ENCODE measurements at regions not wholly inside any gene's neighbourhood (a gene's known extent, or its start where the extent isn't known, plus 50 kb on each side); places are given as distances from the start of the nearest gene placed in this dataset.
A peak's percentile ranks its signal among the peaks of the same experiment; 100 is the strongest.

- no peak; the same call in 1 of the 2 replicates for TF ChIP-seq YY1 (IDR thresholded peaks at IDR 0.05; ENCODE audit: low read depth)
- TF ChIP-seq TCF12 (IDR thresholded peaks at IDR 0.05; ENCODE audit: low read depth): peak; percentile 94
- TF ChIP-seq EP300 (IDR thresholded peaks at IDR 0.05; ENCODE audit: borderline replicate concordance): peak; percentile 84
- TF ChIP-seq RAD21 (IDR thresholded peaks at IDR 0.05; ENCODE audit: low read depth): no peak; the same call in 1 of the 2 replicates
- 0 out of 2 replicates have a peak, but pooled peaks have one; percentile 27 for TF ChIP-seq CEBPB (IDR thresholded peaks at IDR 0.05)
- peak; percentile 26; the same call in 1 of the 2 replicates for TF ChIP-seq USF1 (IDR thresholded peaks at IDR 0.05)
- TF ChIP-seq TEAD4 (IDR thresholded peaks at IDR 0.05): peak; percentile 41; the same call in 1 of the 2 replicates
- TF ChIP-seq CREB1 (IDR thresholded peaks at IDR 0.05; ENCODE audit: low read depth): no peak
- no peak for TF ChIP-seq REST (IDR thresholded peaks at IDR 0.05; ENCODE audit: low read depth)
- peak; percentile 87 for TF ChIP-seq NFIC (IDR thresholded peaks at IDR 0.05)
- peak; percentile 56 for TF ChIP-seq EGR1 (IDR thresholded peaks at IDR 0.05)
- no peak for TF ChIP-seq TAF1 (IDR thresholded peaks at IDR 0.05; ENCODE audit: low read depth)
- no peak for TF ChIP-seq ZBTB7A (IDR thresholded peaks at IDR 0.05; ENCODE audit: low read depth)
- TF ChIP-seq FOXM1 (IDR thresholded peaks at IDR 0.05; ENCODE audit: borderline replicate concordance, low read depth): peak; percentile 77
- TF ChIP-seq MAX (IDR thresholded peaks at IDR 0.05): peak; percentile 51; the same call in 1 of the 2 replicates
Observed at GRCh38 chr2:62304429-62305417, 108.8 kb downstream of the B3GNT2 start.

- no peak for TF ChIP-seq CEBPB (IDR thresholded peaks at IDR 0.05)
- no peak for TF ChIP-seq TAF1 (IDR thresholded peaks at IDR 0.05; ENCODE audit: low read depth)
- TF ChIP-seq REST (IDR thresholded peaks at IDR 0.05; ENCODE audit: low read depth): no peak
- TF ChIP-seq NFIC (IDR thresholded peaks at IDR 0.05): no peak
- TF ChIP-seq RAD21 (IDR thresholded peaks at IDR 0.05; ENCODE audit: low read depth): no peak
- no peak for TF ChIP-seq MAX (IDR thresholded peaks at IDR 0.05)
- no peak for TF ChIP-seq ZBTB7A (IDR thresholded peaks at IDR 0.05; ENCODE audit: low read depth)
- no peak for TF ChIP-seq FOXM1 (IDR thresholded peaks at IDR 0.05; ENCODE audit: borderline replicate concordance, low read depth)
- no peak for TF ChIP-seq USF1 (IDR thresholded peaks at IDR 0.05)
- no peak for TF ChIP-seq YY1 (IDR thresholded peaks at IDR 0.05; ENCODE audit: low read depth)
- no peak for TF ChIP-seq CREB1 (IDR thresholded peaks at IDR 0.05; ENCODE audit: low read depth)
- TF ChIP-seq TCF12 (IDR thresholded peaks at IDR 0.05; ENCODE audit: low read depth): no peak
- no peak for TF ChIP-seq EGR1 (IDR thresholded peaks at IDR 0.05)
- TF ChIP-seq EP300 (IDR thresholded peaks at IDR 0.05; ENCODE audit: borderline replicate concordance): no peak
- no peak for TF ChIP-seq TEAD4 (IDR thresholded peaks at IDR 0.05)
Observed at GRCh38 chr2:62303788-62304187, 107.9 kb downstream of the B3GNT2 start.

GRCh38 chr2:62302631-62303435 lies 106.9 kb downstream of the B3GNT2 start:
- TF ChIP-seq RAD21 (IDR thresholded peaks at IDR 0.05; ENCODE audit: low read depth) (no peak), ZBTB7A (IDR thresholded peaks at IDR 0.05; ENCODE audit: low read depth) (no peak), TCF12 (IDR thresholded peaks at IDR 0.05; ENCODE audit: low read depth) (no peak), EGR1 (IDR thresholded peaks at IDR 0.05) (no peak), NFIC (IDR thresholded peaks at IDR 0.05) (no peak), FOXM1 (IDR thresholded peaks at IDR 0.05; ENCODE audit: borderline replicate concordance, low read depth) (no peak), USF1 (IDR thresholded peaks at IDR 0.05) (no peak), YY1 (IDR thresholded peaks at IDR 0.05; ENCODE audit: low read depth) (no peak), TAF1 (IDR thresholded peaks at IDR 0.05; ENCODE audit: low read depth) (no peak), EP300 (IDR thresholded peaks at IDR 0.05; ENCODE audit: borderline replicate concordance) (no peak), CEBPB (IDR thresholded peaks at IDR 0.05) (no peak), REST (IDR thresholded peaks at IDR 0.05; ENCODE audit: low read depth) (no peak), TEAD4 (IDR thresholded peaks at IDR 0.05) (no peak), CREB1 (IDR thresholded peaks at IDR 0.05; ENCODE audit: low read depth) (no peak), MAX (IDR thresholded peaks at IDR 0.05) (no peak)
